A549 (cell line): ENCODE measurements at regions not wholly inside any gene's neighbourhood (a gene's known extent, or its start where the extent isn't known, plus 50 kb on each side); places are given as distances from the start of the nearest gene placed in this dataset.

ENCODE experiments used
- ATAC-seq, 2 experiments: fragments of 200-7000 bp in 1 of 2; fragments of >200 bp in 1 of 2; cut with Nextera tagmentation in 1 of 2; cut with Tn5 transposase in 1 of 2; 3 replicates each; pipeline versions ENCODE4 v1.8.0 to v1.9.1; 2018 to 2020; ENCODE audit warnings: mild to moderate bottlenecking in 1 of 2, moderate library complexity in 1 of 2
- CTCF ChIA-PET: fragments of 300-600 bp; sonication (Branson Sonifier 250); formaldehyde crosslinking; extraction: SDS; loops from one replicate; lab custom pipeline; 2021; ENCODE audit warnings: antibody characterized with exemption, inconsistent platforms; lab: Yijun Ruan, JAX
- POLR2A ChIA-PET: fragments of 350-600 bp; formaldehyde crosslinking; extraction: SDS; loops from one replicate; lab custom pipeline; 2021; ENCODE audit warnings: antibody characterized with exemption, inconsistent platforms; lab: Yijun Ruan, JAX
- DNase-seq, 2 experiments: peaks; one replicate each; pipeline versions ENCODE4 v3.0.0 to v3.0.0-alpha.2; 2011 to 2016; ENCODE audit warnings: low read depth in 1 of 2, low spot score in 1 of 2
- FAIRE-seq: peaks from 2 replicates; lab custom pipeline; 2011; peaks lifted over from hg19 to GRCh38; lab: Jason Lieb, UNC
- H3K27ac ChIP-seq, 2 experiments: fragments of >200 bp; sonication (Bioruptor Twin); formaldehyde crosslinking; 3 replicates each; pipeline ENCODE4 v1.5.1; 2016 to 2017
- H3K4me1 ChIP-seq: fragments of >200 bp; sonication (Bioruptor Twin); formaldehyde crosslinking; 3 replicates; pipeline ENCODE4 v1.6.1; 2016
- H3K4me2 ChIP-seq: fragments of >200 bp; sonication (Bioruptor Twin); formaldehyde crosslinking; 3 replicates; pipeline ENCODE4 v1.6.1; 2016
- H3K4me3 ChIP-seq: fragments of >200 bp; sonication (Bioruptor Twin); formaldehyde crosslinking; 3 replicates; pipeline ENCODE4 v1.5.1; 2016
- H3K9me3 ChIP-seq: fragments of >200 bp; sonication (Bioruptor Twin); formaldehyde crosslinking; 3 replicates; pipeline ENCODE4 v1.6.1; 2016
- BCL3 ChIP-seq: fragments of >200 bp; sonication (Bioruptor Twin); formaldehyde crosslinking; IDR thresholded peaks from 3 replicates; pipeline ENCODE4 v1.6.1; 2016
- CBX2 ChIP-seq: fragments of 200-600 bp; sonication (generic); IDR thresholded peaks from 2 replicates; pipeline ENCODE4 v1.6.1; 2016; ENCODE audit warnings: low read depth, mild to moderate bottlenecking, borderline replicate concordance
- CEBPB ChIP-seq, 2 experiments: fragments of >200 bp in 1 of 2; sonication (Bioruptor Twin) in 1 of 2; formaldehyde crosslinking in 1 of 2; IDR thresholded peaks; 2 replicates each; pipeline ENCODE4 v1.6.1; 2012 to 2016
- CHD4 ChIP-seq: fragments of 200-600 bp; sonication (generic); IDR thresholded peaks from 2 replicates; pipeline ENCODE4 v1.6.1; 2016; ENCODE audit warnings: antibody characterized with exemption, mild to moderate bottlenecking, borderline replicate concordance
- EHF ChIP-seq: fragments of 250-450 bp; sonication (Bioruptor Pico); IDR thresholded peaks from 2 replicates; pipeline ENCODE4 v1.5.0; 2020; ENCODE audit warnings: mild to moderate bottlenecking
- EP300 ChIP-seq, 2 experiments: fragments of >200 bp; sonication (Bioruptor Twin); formaldehyde crosslinking; IDR thresholded peaks; 2 replicates in 1 of 2; 3 replicates in 1 of 2; pipeline ENCODE4 v1.6.1; 2016 to 2017
- FOSL2 ChIP-seq, 2 experiments: fragments of 450-650 bp in 1 of 2; fragments of >200 bp in 1 of 2; sonication (Bioruptor Twin) in 1 of 2; formaldehyde crosslinking; IDR thresholded peaks; 2 replicates each; pipeline versions ENCODE4 v1.5.0 to v1.6.1; 2016 to 2020; ENCODE audit warnings: mild to moderate bottlenecking in 1 of 2, moderate library complexity in 1 of 2
- FOXS1 ChIP-seq: fragments of 250-450 bp; sonication (Bioruptor Pico); IDR thresholded peaks from 2 replicates; pipeline ENCODE4 v1.5.0; 2020; ENCODE audit warnings: mild to moderate bottlenecking, moderate library complexity
- HDAC2 ChIP-seq: fragments of 200-600 bp; sonication (generic); IDR thresholded peaks from 2 replicates; pipeline ENCODE4 v1.6.1; 2016
- HES2 ChIP-seq: fragments of >200 bp; sonication (Bioruptor Twin); formaldehyde crosslinking; IDR thresholded peaks from 2 replicates; pipeline ENCODE4 v1.6.1; 2016
- HEYL ChIP-seq: fragments of 250-450 bp; sonication (Bioruptor Pico); IDR thresholded peaks from 2 replicates; pipeline ENCODE4 v1.8.0; 2021; ENCODE audit warnings: mild to moderate bottlenecking, moderate library complexity
- HOXA7 ChIP-seq: fragments of 250-450 bp; sonication (Bioruptor Pico); IDR thresholded peaks from 2 replicates; pipeline ENCODE4 v1.5.0; 2020; ENCODE audit warnings: mild to moderate bottlenecking, moderate library complexity
- HOXB13 ChIP-seq: fragments of 250-450 bp; sonication (Bioruptor Pico); IDR thresholded peaks from 2 replicates; pipeline ENCODE4 v1.5.0; 2020; ENCODE audit warnings: low read depth, mild to moderate bottlenecking, moderate library complexity
- JUNB ChIP-seq: fragments of >200 bp; sonication (Bioruptor Twin); formaldehyde crosslinking; IDR thresholded peaks from 2 replicates; pipeline ENCODE4 v1.6.1; 2016
- KDM5A ChIP-seq: fragments of 200-600 bp; sonication (generic); IDR thresholded peaks from 2 replicates; pipeline ENCODE4 v1.6.1; 2016; ENCODE audit warnings: antibody characterized with exemption, mild to moderate bottlenecking
- MAFK ChIP-seq: fragments of 450-650 bp; IDR thresholded peaks from 2 replicates; pipeline ENCODE4 v1.6.1; 2014; ENCODE audit not compliant: partially characterized antibody
- MYC ChIP-seq: IDR thresholded peaks from 2 replicates; pipeline ENCODE4 v1.6.1; 2012; ENCODE audit warnings: mild to moderate bottlenecking, inconsistent platforms, low read length, improper control_type of control experiment, borderline replicate concordance
- NR3C1 ChIP-seq: fragments of >200 bp; sonication (Bioruptor Twin); formaldehyde crosslinking; IDR thresholded peaks from 3 replicates; pipeline ENCODE4 v1.6.1; 2017
- PBX3 ChIP-seq: IDR thresholded peaks from 2 replicates; pipeline ENCODE4 v1.6.1; 2012
- PHF8 ChIP-seq: fragments of 200-600 bp; sonication (generic); IDR thresholded peaks from 2 replicates; pipeline ENCODE4 v1.6.1; 2016; ENCODE audit warnings: low read depth, mild to moderate bottlenecking, antibody characterized with exemption, moderate library complexity, borderline replicate concordance
- POLR2A ChIP-seq: IDR thresholded peaks from 2 replicates; pipeline ENCODE4 v1.6.1; 2012; ENCODE audit warnings: mild to moderate bottlenecking, low read length
- POLR2AphosphoS2 ChIP-seq: conservative IDR thresholded peaks from 2 replicates; pipeline ENCODE4 v1.6.1; 2012; ENCODE audit warnings: low read length, improper control_type of control experiment, inconsistent platforms
- RAD21 ChIP-seq, 2 experiments: fragments of >200 bp in 1 of 2; sonication (Bioruptor Twin) in 1 of 2; formaldehyde crosslinking in 1 of 2; IDR thresholded peaks in 1 of 2; conservative IDR thresholded peaks in 1 of 2; 2 replicates in 1 of 2; 3 replicates in 1 of 2; pipeline ENCODE4 v1.6.1; 2012 to 2018; ENCODE audit warnings: inconsistent platforms in 1 of 2
- RARB ChIP-seq: fragments of 250-450 bp; sonication (Bioruptor Pico); IDR thresholded peaks from 2 replicates; pipeline ENCODE4 v1.8.0; 2021; ENCODE audit warnings: mild to moderate bottlenecking, moderate library complexity
- RFX5 ChIP-seq: fragments of 450-650 bp; IDR thresholded peaks from 2 replicates; pipeline ENCODE4 v1.7.1; 2014; ENCODE audit warnings: antibody characterized with exemption, mild to moderate bottlenecking, moderate library complexity
- RNF2 ChIP-seq: fragments of 200-600 bp; sonication (generic); IDR thresholded peaks from 2 replicates; pipeline ENCODE4 v1.6.1; 2016; ENCODE audit warnings: low read depth, mild to moderate bottlenecking, antibody characterized with exemption, moderate library complexity, borderline replicate concordance
- TFCP2L1 ChIP-seq: fragments of 250-450 bp; sonication (Bioruptor Pico); IDR thresholded peaks from 2 replicates; pipeline ENCODE4 v1.5.0; 2021; ENCODE audit warnings: mild to moderate bottlenecking
- USF2 ChIP-seq: fragments of 450-650 bp; IDR thresholded peaks from 2 replicates; pipeline ENCODE4 v1.6.1; 2014; ENCODE audit warnings: antibody characterized with exemption
- ZFP36 ChIP-seq: fragments of 450-650 bp; IDR thresholded peaks from 2 replicates; pipeline ENCODE4 v1.6.1; 2014; ENCODE audit warnings: borderline replicate concordance; ENCODE audit not compliant: partially characterized antibody
- ZSCAN20 ChIP-seq: fragments of 250-450 bp; sonication (Bioruptor Pico); IDR thresholded peaks from 2 replicates; pipeline ENCODE4 v1.8.0; 2022; ENCODE audit warnings: mild to moderate bottlenecking, moderate library complexity
- WGBS: methylation state at CpG from one replicate; pipeline ENCODE4 v1.1.6; 2017; ENCODE audit errors: missing lambda C conversion rate; 5-methylcytosine and 5-hydroxymethylcytosine counted together

GRCh38 chr6:98547151-98547550 lies 287.2 kb upstream of the POU3F2 start:
- 2% methylated on average over 6 of the region's 6 CpGs for WGBS
- Histone ChIP-seq H3K27ac (no peak overlapping the region), H3K4me2 (no peak overlapping the region), H3K4me3 (no peak overlapping the region), H3K9me3 (no peaks in the 10 kb centered on the region), H3K4me1 (no peaks in the 10 kb centered on the region)
- TF ChIP-seq ZSCAN20 (CRISPR knock-in tag), result no peak
- no peak for TF ChIP-seq EP300 (IDR thresholded peaks at IDR 0.05)
- DNase-seq (no peak), ATAC-seq (no peak), FAIRE-seq (no peak)
- ChIA-PET POLR2A (no interaction called here), CTCF (no interaction called here)

GRCh38 chr6:98547634-98548033 lies 286.7 kb upstream of the POU3F2 start:
- no peak overlapping the region for H3K4me2 ChIP-seq
- ChIA-PET CTCF (no interaction called here), POLR2A (no interaction called here)
- H3K4me3 ChIP-seq, result no peak overlapping the region
- no peaks in the 10 kb centered on the region for H3K9me3 ChIP-seq
- H3K4me1 ChIP-seq, result no peaks in the 10 kb centered on the region
- FAIRE-seq, result no peak
- no peak for DNase-seq
- TF ChIP-seq POLR2A (no peak), ZFP36 (no peak), FOSL2 (IDR thresholded peaks at IDR 0.05) (no peak), FOSL2 (CRISPR knock-in tag; IDR thresholded peaks at IDR 0.05) (no peak), RFX5 (no peak), NR3C1 (no peak), HOXA7 (CRISPR knock-in tag) (no peak), KDM5A (no peak), HES2 (no peak), CEBPB (IDR thresholded peaks at IDR 0.05) (no peak), BCL3 (no peak), PHF8 (no peak), MYC (no peak), MAFK (no peak), HDAC2 (no peak), CBX2 (no peak), RNF2 (no peak), USF2 (no peak), JUNB (no peak), TFCP2L1 (CRISPR knock-in tag) (no peak)
- no peak for ATAC-seq
- 10% methylated on average over 5 of the region's 5 CpGs for WGBS
- no peak overlapping the region for H3K27ac ChIP-seq

GRCh38 chr6:98548301-98548700 lies 286.1 kb upstream of the POU3F2 start:
- Histone ChIP-seq H3K4me1 (no peaks in the 10 kb centered on the region), H3K4me2 (no peak overlapping the region), H3K9me3 (no peaks in the 10 kb centered on the region), H3K27ac (no peak overlapping the region), H3K4me3 (no peak overlapping the region)
- FAIRE-seq (no peak), ATAC-seq (no peak), DNase-seq (no peak)
- no peak for TF ChIP-seq CEBPB (IDR thresholded peaks at IDR 0.05)
- no peak for TF ChIP-seq HDAC2
- ChIA-PET POLR2A (no interaction called here), CTCF (no interaction called here)
- WGBS, result 0% methylated on average over 1 of the region's 1 CpG

- ChIA-PET CTCF (interaction anchor here (0.6 kb wide), 1 partner anchor 1418 kb away, joined by 3 read pairs; no protein-coding TSS in a partner anchor), POLR2A (no interaction called here)
- ATAC-seq (no peak), FAIRE-seq (no peak), DNase-seq (no peak)
- H3K4me1 ChIP-seq, result no peaks in the 10 kb centered on the region
- WGBS, result 0% methylated on average over 2 of the region's 2 CpGs
- no peak overlapping the region for H3K4me3 ChIP-seq
- H3K27ac ChIP-seq, result no peak overlapping the region
- no peaks in the 10 kb centered on the region for H3K9me3 ChIP-seq
- no peak for TF ChIP-seq RAD21 (conservative IDR thresholded peaks at IDR 0.05 in 1 of 2, IDR thresholded peaks at IDR 0.05 in 1 of 2)
- no peak for TF ChIP-seq EHF
- TF ChIP-seq HOXA7 (CRISPR knock-in tag), result no peak
- TF ChIP-seq CHD4, result no peak
- no peak for TF ChIP-seq FOXS1 (CRISPR knock-in tag)
- no peak for TF ChIP-seq HOXB13 (CRISPR knock-in tag)
- no peak for TF ChIP-seq CEBPB (IDR thresholded peaks at IDR 0.05)
- TF ChIP-seq FOSL2 (IDR thresholded peaks at IDR 0.05), result no peak
- TF ChIP-seq FOSL2 (CRISPR knock-in tag; IDR thresholded peaks at IDR 0.05), result no peak
- TF ChIP-seq RNF2, result no peak
- TF ChIP-seq EP300 (IDR thresholded peaks at IDR 0.05), result no peak
- TF ChIP-seq PBX3, result no peak
- TF ChIP-seq POLR2AphosphoS2, result no peak
- no peak for TF ChIP-seq HEYL (CRISPR knock-in tag)
- no peak for TF ChIP-seq POLR2A
- no peak for TF ChIP-seq RARB
- TF ChIP-seq RFX5, result no peak
- no peak for TF ChIP-seq NR3C1
- no peak overlapping the region for H3K4me2 ChIP-seq
These were observed 274.0 kb upstream of the POU3F2 start for GRCh38 chr6:98560418-98560817.
